GM19324 (cell line): ENCODE measurements at regions not wholly inside any gene's neighbourhood (a gene's known extent, or its start where the extent isn't known, plus 50 kb on each side); places are given as distances from the start of the nearest gene placed in this dataset.
"Not testable (repeated sequence)": the region's sequence is repeated elsewhere in the genome, so short reads cannot be mapped to it uniquely, and the experiment has no call there.

ENCODE experiments used
- ATAC-seq: cut with Tn5 transposase; IDR thresholded peaks from one replicate; pipeline ENCODE4 v1.9.1; 2021; ENCODE audit warnings: mild to moderate bottlenecking, moderate library complexity; ENCODE audit not compliant: unreplicated experiment, low FRiP score

DNA sequence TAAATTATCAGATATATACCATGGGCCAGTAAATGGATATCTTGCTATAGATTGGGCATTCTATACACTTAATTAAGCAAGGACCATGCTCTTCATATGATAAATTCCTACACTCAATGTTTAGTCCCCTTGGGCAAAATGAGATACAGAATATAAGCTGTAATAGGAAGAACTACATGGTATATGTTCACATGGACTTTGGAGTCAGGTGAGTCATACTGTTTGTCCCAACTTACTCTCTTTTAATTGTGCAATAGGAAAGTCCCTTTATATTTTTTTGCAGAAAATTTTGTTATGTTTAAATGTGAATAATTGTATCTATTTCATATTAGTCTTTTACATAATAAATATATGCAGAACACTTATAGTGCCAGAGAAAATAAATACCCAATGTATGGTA, 820.2 kb upstream of the ADAMTS5 start:
- ATAC-seq = no peak

- no peak for ATAC-seq
Observed at GRCh38 chr21:27779606-27780005, 812.7 kb upstream of the ADAMTS5 start.

- no peak for ATAC-seq
Observed at GRCh38 chr21:27776925-27777553, 810.2 kb upstream of the ADAMTS5 start.

GRCh38 chr21:27772816-27773215, 805.9 kb upstream of the ADAMTS5 start:
- no peak for ATAC-seq

- ATAC-seq = no peak
Observed at GRCh38 chr21:27771938-27772483, 805.1 kb upstream of the ADAMTS5 start.

GRCh38 chr21:27769763-27770162, 802.9 kb upstream of the ADAMTS5 start:
- ATAC-seq = no peak

- ATAC-seq = not testable (repeated sequence)
Observed at GRCh38 chr21:27768046-27768637, 801.3 kb upstream of the ADAMTS5 start.

- ATAC-seq = no peak
Observed at GRCh38 chr21:27764056-27764455, 797.2 kb upstream of the ADAMTS5 start.

DNA sequence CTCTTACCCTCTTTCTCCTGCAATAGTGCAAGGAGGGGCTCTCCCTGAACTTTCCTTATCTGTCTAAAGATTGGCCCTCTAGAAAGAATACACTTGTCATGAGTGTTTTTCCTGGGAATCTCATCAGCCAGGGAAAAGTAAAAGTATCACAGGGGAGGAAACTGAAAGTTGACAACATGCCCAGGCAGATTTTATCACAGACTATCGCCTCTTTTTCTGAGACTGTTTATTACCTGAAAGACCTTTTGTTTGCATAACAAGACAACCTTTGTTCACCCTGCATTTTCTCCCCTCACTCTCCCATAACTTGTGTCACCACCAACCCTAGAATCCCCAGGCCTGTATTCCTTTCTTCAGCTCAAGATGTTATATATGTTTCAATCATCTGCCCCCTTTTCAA, 794.7 kb upstream of the ADAMTS5 start:
- ATAC-seq = no peak

DNA sequence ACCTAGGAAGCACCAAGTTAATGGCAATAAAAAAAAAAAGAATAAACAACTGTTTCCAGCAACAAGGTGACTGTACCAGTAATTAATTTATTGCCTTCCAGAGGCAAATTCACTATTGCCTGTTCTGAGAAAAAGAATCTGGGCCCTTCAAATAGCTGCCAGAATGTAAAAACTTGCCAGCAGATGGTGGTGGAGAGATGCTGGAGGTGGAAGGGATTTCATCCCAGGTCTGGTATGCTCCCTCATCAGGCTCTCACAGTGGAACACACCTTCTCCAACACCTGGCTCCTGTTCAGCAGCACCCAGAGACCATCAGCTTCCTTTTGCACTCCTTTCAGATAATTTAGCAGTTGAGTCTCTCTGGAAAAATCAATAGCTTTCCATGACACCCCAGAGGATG, 792.9 kb upstream of the ADAMTS5 start:
- ATAC-seq = no peak

DNA sequence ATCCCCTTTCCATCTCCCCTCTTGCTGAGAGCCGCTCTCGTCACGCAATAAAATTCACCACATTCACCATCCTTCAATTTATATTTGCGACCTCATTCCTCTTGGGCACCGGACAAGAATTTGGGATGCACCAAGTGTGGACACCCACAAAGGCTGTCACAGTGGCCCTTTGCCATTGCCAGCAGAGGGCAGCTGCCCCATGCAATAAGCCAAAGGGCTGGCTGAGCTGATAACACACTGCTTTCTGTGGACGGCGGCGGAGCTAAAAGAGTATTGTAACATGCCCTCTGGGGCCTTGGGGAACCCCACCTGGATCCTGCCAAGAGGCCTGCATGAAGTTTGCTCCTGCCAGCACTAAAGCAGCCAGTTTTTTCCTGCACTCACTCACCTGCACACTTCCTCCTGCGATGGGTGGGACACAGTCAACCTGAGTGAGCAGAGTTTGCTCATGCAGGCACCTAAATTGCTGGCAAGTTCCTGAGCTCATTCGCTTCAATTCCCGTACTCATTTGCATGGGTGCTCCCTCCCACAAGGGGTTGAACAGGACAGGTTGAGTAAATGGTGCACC, 792.3 kb upstream of the ADAMTS5 start:
- no peak for ATAC-seq

GRCh38 chr21:27756191-27756590, 789.3 kb upstream of the ADAMTS5 start:
- ATAC-seq = no peak

DNA sequence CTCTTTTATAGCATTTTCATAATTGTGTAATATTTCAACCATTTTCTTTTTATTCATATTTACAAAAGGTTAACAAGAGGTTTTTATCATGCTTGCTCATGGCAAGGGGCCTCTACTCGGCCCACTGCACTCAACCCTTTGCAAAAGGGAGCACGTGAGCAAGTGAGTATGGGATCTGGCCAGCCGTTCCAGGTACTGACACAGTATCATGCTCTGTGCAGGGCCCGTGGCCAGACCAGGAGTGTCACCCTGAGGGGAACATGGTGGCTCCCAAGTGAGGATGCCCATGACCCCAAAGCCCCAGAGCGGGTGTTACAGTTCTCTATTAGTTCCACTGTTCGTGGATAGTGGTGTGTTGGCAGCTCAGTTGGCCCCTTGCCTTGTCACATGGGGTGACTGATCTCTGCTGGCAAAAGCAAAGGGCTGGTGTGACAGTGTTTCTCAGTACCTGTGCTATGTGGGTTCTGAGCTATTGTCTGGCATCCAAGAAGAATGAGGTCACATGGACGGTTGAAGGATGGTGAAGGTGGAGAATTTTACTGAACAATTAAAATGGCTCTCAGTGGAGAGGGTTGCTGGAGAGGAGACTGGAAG, 777.2 kb upstream of the ADAMTS5 start:
- ATAC-seq = no peak

GRCh38 chr21:27741736-27742135, 774.8 kb upstream of the ADAMTS5 start:
- ATAC-seq = no peak

DNA sequence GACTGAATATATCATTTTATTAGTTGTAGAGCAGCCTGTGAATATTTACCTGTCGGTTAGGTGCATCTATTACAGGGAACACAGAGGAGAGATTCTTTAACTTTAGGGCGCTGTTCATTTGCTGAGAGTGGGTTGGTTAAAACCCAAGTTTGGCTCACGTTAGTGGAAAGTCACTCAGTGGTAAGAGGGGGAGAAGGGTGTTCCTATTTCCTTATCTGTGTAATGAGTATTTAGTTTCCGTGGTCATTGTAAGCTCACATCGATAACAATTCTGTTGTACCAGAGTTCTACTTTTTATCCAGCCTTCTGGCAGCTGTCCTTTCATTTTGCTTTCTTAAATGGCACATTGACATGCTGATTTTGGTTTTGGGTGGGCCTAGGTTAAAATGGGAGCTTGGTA, 773.2 kb upstream of the ADAMTS5 start:
- ATAC-seq = no peak

DNA sequence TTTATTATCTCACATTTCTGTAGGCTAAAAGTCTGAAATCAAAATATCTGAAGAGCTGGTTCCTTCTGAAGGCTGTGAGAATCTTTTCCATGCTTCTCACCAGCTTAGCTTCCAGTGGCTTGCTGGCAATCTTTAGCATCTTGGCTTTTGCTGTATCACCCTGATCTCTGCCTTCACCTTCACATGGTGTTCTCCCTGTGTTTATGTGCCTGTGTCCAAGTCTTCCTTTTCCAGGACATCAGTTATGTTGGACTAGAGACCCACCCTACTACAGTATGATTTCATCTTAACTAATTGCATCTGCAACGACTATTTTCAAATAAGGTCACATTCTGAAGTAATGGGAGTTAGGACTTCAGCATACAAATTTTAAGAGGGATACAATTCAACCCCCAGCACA, 772.3 kb upstream of the ADAMTS5 start:
- ATAC-seq = no peak

DNA sequence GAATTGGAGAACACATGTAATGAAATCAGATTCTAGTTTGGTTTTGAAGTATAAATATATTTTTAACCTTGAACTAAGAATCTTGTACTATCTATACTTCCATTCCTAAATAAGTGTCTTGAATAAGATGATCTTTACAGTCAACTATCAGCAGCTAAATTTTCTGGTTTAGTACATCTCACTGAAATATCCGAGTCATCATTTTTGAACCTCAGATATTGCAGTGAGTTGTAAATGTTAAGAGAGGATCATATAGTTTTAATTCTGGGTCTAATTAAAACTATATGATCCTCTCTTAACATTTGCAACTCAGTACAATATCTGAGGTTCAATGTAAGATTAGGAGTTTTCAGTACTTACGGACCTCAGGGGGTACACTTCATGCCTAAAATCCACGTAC, 768.8 kb upstream of the ADAMTS5 start:
- ATAC-seq = no peak

DNA sequence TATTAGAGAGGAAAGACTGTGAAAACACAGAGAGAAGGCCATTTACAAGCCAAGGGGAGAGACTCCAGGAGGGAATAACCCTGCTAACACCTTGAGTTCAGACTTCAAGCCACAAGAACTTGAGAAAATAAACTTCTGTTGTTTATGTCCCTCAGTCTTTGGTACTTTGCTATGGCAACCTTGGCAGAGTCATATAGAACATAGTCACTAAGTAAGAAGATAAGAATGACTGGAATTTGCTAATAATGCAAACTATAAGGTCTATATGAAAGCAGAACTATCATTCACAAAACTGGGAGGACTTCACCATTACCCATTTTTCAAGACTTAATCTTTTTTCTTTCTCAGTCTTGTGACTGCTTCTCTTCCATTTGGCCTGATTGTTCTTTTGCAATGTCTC, 767.3 kb upstream of the ADAMTS5 start:
- no peak for ATAC-seq

GRCh38 chr21:27725916-27726315, 759.0 kb upstream of the ADAMTS5 start:
- ATAC-seq = no peak

GRCh38 chr21:27722095-27722494, 755.2 kb upstream of the ADAMTS5 start:
- no peak for ATAC-seq

GRCh38 chr21:27721675-27722074, 754.8 kb upstream of the ADAMTS5 start:
- ATAC-seq = no peak

- ATAC-seq = no peak
Observed at GRCh38 chr21:27719226-27719625, 752.3 kb upstream of the ADAMTS5 start.
